OCI-LY7 (cell line): ENCODE measurements at regions not wholly inside any gene's neighbourhood (a gene's known extent, or its start where the extent isn't known, plus 50 kb on each side); places are given as distances from the start of the nearest gene placed in this dataset.

ENCODE experiments used
- BruUV-seq: library from RNA; stranded (reverse); fragments of 400-500 nt; replicated peaks from 2 replicates; lab custom pipeline; 2021; lab: Mats Ljungman, UMichigan
- CTCF ChIA-PET: fragments of 300-600 bp; sonication (Branson Sonifier 250); formaldehyde crosslinking; loops from one replicate; lab custom pipeline; 2022; ENCODE audit warnings: antibody characterized with exemption; ENCODE audit not compliant: unreplicated experiment; lab: Charles Lee
- POLR2A ChIA-PET: fragments of 300-600 bp; sonication (Branson Sonifier 250); formaldehyde crosslinking; loops from one replicate; lab custom pipeline; 2022; ENCODE audit warnings: antibody characterized with exemption; lab: Charles Lee
- DNase-seq: peaks from one replicate; pipeline ENCODE4 v3.0.0-alpha.2; 2015; ENCODE audit warnings: low spot score
- H2AFZ ChIP-seq: fragments of 200-600 bp; sonication (generic), shearing (Covaris generic); 2 replicates; pipeline ENCODE4 v1.6.1; 2014; ENCODE audit warnings: mild to moderate bottlenecking, antibody characterized with exemption, low read length, moderate library complexity
- H3K27ac ChIP-seq: fragments of 200-600 bp; sonication (generic); 2 replicates; pipeline ENCODE4 v1.5.1; 2014; ENCODE audit warnings: mixed run types, low read depth, mild to moderate bottlenecking, moderate library complexity, low read length, inconsistent platforms; ENCODE audit not compliant: poor library complexity, severe bottlenecking
- H3K36me3 ChIP-seq: fragments of 200-600 bp; sonication (generic); 2 replicates; pipeline ENCODE4 v1.6.1; 2014; ENCODE audit warnings: mild to moderate bottlenecking, antibody characterized with exemption, low read length, moderate library complexity, mixed read lengths; ENCODE audit not compliant: insufficient read depth
- H3K4me1 ChIP-seq: fragments of 200-600 bp; sonication (generic); 2 replicates; pipeline ENCODE4 v1.5.1; 2014; ENCODE audit warnings: mild to moderate bottlenecking, low read length; ENCODE audit not compliant: insufficient read depth, poor library complexity, severe bottlenecking
- H3K4me2 ChIP-seq: fragments of 200-600 bp; sonication (generic); 2 replicates; pipeline ENCODE4 v1.6.1; 2014; ENCODE audit warnings: mild to moderate bottlenecking, low read length
- H3K4me3 ChIP-seq: fragments of 200-600 bp; sonication (generic); 2 replicates; pipeline ENCODE4 v1.5.1; 2014; ENCODE audit warnings: mild to moderate bottlenecking, low read depth, low read length; ENCODE audit not compliant: poor library complexity, severe bottlenecking
- H3K79me2 ChIP-seq: fragments of 200-600 bp; sonication (generic); 2 replicates; pipeline ENCODE4 v1.6.1; 2016; ENCODE audit warnings: low read depth, mild to moderate bottlenecking, low read length, moderate library complexity, mixed read lengths; ENCODE audit not compliant: insufficient read depth
- H3K9me2 ChIP-seq: fragments of 200-600 bp; sonication (generic); 2 replicates; pipeline ENCODE4 v1.6.1; 2016; ENCODE audit warnings: mild to moderate bottlenecking, low read length, mixed read lengths; ENCODE audit not compliant: insufficient read depth
- H3K9me3 ChIP-seq: fragments of 200-600 bp; sonication (generic); 2 replicates; pipeline ENCODE4 v1.6.1; 2014; ENCODE audit warnings: mild to moderate bottlenecking, mixed run types, low read length, mixed read lengths
- H4K20me1 ChIP-seq: fragments of 200-600 bp; sonication (generic); 2 replicates; pipeline ENCODE4 v1.6.1; 2014; ENCODE audit warnings: mild to moderate bottlenecking, antibody characterized with exemption, low read length, moderate library complexity, mixed read lengths; ENCODE audit not compliant: insufficient read depth
- CTCF ChIP-seq: fragments of 200-600 bp; sonication (generic); conservative IDR thresholded peaks from 2 replicates; pipeline ENCODE4 v1.5.1; 2014; ENCODE audit warnings: mild to moderate bottlenecking, antibody characterized with exemption, low read length, moderate library complexity, mixed read lengths
- EZH2phosphoT487 ChIP-seq: fragments of 200-600 bp; sonication (generic); IDR thresholded peaks from 2 replicates; pipeline ENCODE4 v1.6.1; 2018; ENCODE audit warnings: low read depth, borderline replicate concordance, mild to moderate bottlenecking, mixed run types, antibody characterized with exemption, low read length, moderate library complexity, mixed read lengths
- intact Hi-C: fragments of 100-400 bp; cut with micrococcal nuclease; formaldehyde crosslinking; loops from one replicate; pipeline ENCODE4 v1.10.0; 2022; ENCODE audit not compliant: unreplicated experiment

- no peak overlapping the region for H3K4me3 ChIP-seq
- no peaks in the 10 kb centered on the region for H3K9me3 ChIP-seq
- ChIA-PET POLR2A (no interaction called here), CTCF (no interaction called here)
- intact Hi-C loops: no loop called here
- H3K27ac ChIP-seq: no peak overlapping the region
- H3K9me2 ChIP-seq: no peaks in the 10 kb centered on the region
- no peaks in the 10 kb centered on the region for H4K20me1 ChIP-seq
- no peaks in the 10 kb centered on the region for H3K36me3 ChIP-seq
- no peak for DNase-seq
- H2AFZ ChIP-seq: no peak overlapping the region
- TF ChIP-seq EZH2phosphoT487: no peak
- TF ChIP-seq CTCF: no peak
- no peaks in the 10 kb centered on the region for H3K79me2 ChIP-seq
- no TSS peak for BruUV-seq
- no peak overlapping the region for H3K4me2 ChIP-seq
- H3K4me1 ChIP-seq: no peaks in the 10 kb centered on the region
Measured at GRCh38 chr10:60459701-60460457, 70.2 kb upstream of the ANK3 start.

- intact Hi-C loops: no loop called here
- H3K36me3 ChIP-seq: no peaks in the 10 kb centered on the region
- no TSS peak for BruUV-seq
- TF ChIP-seq EZH2phosphoT487: no peak
- peak; percentile 33; the same call in 1 of the 2 replicates for TF ChIP-seq CTCF
- no peaks in the 10 kb centered on the region for H3K79me2 ChIP-seq
- ChIA-PET POLR2A (no interaction called here), CTCF (no interaction called here)
- no peak overlapping the region for H2AFZ ChIP-seq
- H3K4me1 ChIP-seq: no peaks in the 10 kb centered on the region
- no peak overlapping the region for H3K4me3 ChIP-seq
- no peaks in the 10 kb centered on the region for H4K20me1 ChIP-seq
- H3K9me3 ChIP-seq: no peaks in the 10 kb centered on the region
- H3K9me2 ChIP-seq: no peaks in the 10 kb centered on the region
- no peak for DNase-seq
- no peak overlapping the region for H3K27ac ChIP-seq
- no peak overlapping the region for H3K4me2 ChIP-seq
Measured at GRCh38 chr10:60456053-60456452, 66.4 kb upstream of the ANK3 start.

GRCh38 chr10:60454336-60454735 is 64.7 kb upstream of the ANK3 start:
- Histone ChIP-seq H3K79me2 (no peaks in the 10 kb centered on the region), H4K20me1 (no peaks in the 10 kb centered on the region), H3K9me2 (no peaks in the 10 kb centered on the region), H3K4me1 (no peaks in the 10 kb centered on the region), H3K4me2 (no peak overlapping the region), H3K27ac (no peak overlapping the region), H2AFZ (no peak overlapping the region), H3K4me3 (no peak overlapping the region), H3K9me3 (no peaks in the 10 kb centered on the region), H3K36me3 (no peaks in the 10 kb centered on the region)
- ChIA-PET CTCF (no interaction called here), POLR2A (no interaction called here)
- intact Hi-C loops: no loop called here
- TF ChIP-seq CTCF (no peak), EZH2phosphoT487 (no peak)
- BruUV-seq: no TSS peak
- no peak for DNase-seq
